Right atrium auricular region (tissue), 2 donors: ENCODE measurements at regions not wholly inside any gene's neighbourhood (a gene's known extent, or its start where the extent isn't known, plus 50 kb on each side); places are given as distances from the start of the nearest gene placed in this dataset.

Experiments
- DNase-seq: peaks from one replicate; pipeline ENCODE4 v3.0.0-alpha.2; 2019; ENCODE audit warnings: low spot score
- H3K27ac ChIP-seq, 2 donors: fragments of 200-600 bp; sonication (generic); 1 replicate in 1 of 2; 2 replicates in 1 of 2; pipeline ENCODE4 v1.5.1; 2016 to 2019
- H3K27me3 ChIP-seq, 2 donors: fragments of 200-600 bp; sonication (generic); one replicate each; pipeline versions ENCODE4 v1.5.1 to v1.6.0; 2017 to 2019
- H3K36me3 ChIP-seq: fragments of 200-600 bp; sonication (generic); one replicate; pipeline ENCODE4 v1.5.1; 2016
- H3K4me1 ChIP-seq, 2 donors: fragments of 200-600 bp; sonication (generic); one replicate each; pipeline versions ENCODE4 v1.5.1 to v1.6.0; 2017 to 2019
- H3K4me3 ChIP-seq, 2 donors: fragments of 200-600 bp; sonication (generic); 1 replicate in 1 of 2; 2 replicates in 1 of 2; pipeline ENCODE4 v1.5.1; 2017 to 2019; ENCODE audit warnings: mild to moderate bottlenecking in 1 of 2, moderate library complexity in 1 of 2
- H3K9me3 ChIP-seq, 2 donors: fragments of 200-600 bp; sonication (generic); one replicate each; pipeline ENCODE4 v1.5.1; 2019
- TF ChIP-seq, protein P1 (sequence below), 2 donors: fragments of 200-600 bp; sonication (generic); IDR thresholded peaks; one replicate each; pipeline ENCODE4 v1.5.1; 2019; ENCODE audit warnings: antibody characterized with exemption in 2 of 2

DNA sequence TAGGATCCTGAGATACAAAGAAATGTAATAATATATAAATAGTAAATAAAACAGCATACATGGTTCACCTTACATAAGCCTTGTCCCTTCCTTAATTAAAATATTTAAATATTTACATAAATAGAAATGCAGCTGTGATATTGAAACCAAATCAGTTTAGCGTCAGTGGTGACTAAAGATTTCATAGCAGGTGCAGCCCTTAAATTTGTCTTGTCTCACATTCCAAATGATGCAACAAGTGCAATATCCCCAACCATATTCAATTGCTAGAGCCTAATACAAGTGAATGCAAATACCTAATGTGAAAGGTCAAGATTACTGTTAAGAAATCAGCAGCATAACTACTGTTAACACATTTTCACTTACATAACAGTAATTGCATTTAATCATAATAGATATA lies 539.5 kb downstream of the NYAP2 start:
- TF ChIP-seq, protein P1, sequence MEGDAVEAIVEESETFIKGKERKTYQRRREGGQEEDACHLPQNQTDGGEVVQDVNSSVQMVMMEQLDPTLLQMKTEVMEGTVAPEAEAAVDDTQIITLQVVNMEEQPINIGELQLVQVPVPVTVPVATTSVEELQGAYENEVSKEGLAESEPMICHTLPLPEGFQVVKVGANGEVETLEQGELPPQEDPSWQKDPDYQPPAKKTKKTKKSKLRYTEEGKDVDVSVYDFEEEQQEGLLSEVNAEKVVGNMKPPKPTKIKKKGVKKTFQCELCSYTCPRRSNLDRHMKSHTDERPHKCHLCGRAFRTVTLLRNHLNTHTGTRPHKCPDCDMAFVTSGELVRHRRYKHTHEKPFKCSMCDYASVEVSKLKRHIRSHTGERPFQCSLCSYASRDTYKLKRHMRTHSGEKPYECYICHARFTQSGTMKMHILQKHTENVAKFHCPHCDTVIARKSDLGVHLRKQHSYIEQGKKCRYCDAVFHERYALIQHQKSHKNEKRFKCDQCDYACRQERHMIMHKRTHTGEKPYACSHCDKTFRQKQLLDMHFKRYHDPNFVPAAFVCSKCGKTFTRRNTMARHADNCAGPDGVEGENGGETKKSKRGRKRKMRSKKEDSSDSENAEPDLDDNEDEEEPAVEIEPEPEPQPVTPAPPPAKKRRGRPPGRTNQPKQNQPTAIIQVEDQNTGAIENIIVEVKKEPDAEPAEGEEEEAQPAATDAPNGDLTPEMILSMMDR (IDR thresholded peaks at IDR 0.05): no peak
- H3K27ac ChIP-seq: no peak overlapping the region

DNA sequence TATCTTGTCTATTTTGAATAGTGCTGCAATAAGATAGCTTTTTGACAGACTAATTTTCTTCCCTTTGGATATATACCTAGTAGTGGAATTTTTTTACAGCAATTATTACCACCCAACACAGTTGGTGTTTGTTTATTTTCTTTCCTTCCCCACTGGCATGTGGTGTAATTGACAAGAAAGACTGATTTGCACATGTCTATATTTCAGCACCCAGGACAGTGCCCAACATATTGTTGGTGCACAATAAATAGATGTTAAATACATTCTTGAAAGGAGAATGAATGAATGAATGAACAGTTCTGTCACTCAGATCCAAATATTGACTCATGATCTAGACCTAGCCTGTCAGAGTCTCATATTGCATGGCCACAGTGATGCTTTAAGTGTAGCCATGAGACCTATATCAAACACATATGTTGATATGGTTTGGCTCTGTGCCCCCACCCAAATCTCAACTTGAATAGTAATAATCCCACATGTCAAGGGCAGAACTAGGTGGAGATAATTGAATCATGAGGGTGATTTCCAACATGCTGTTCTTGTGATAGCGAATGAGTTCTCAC lies 538.2 kb downstream of the NYAP2 start:
- Histone ChIP-seq H3K27ac (no peak overlapping the region), H3K9me3 (no peaks in the 10 kb centered on the region), H3K27me3 (no peaks in the 10 kb centered on the region), H3K36me3 (no peaks in the 10 kb centered on the region), H3K4me3 (no peak overlapping the region), H3K4me1 (no peaks in the 10 kb centered on the region)
- DNase-seq: no peak
- TF ChIP-seq, protein P1 (IDR thresholded peaks at IDR 0.05): no peak

More for the DNA sequence above, 539.5 kb downstream of the NYAP2 start:
- Histone ChIP-seq H3K9me3 (no peaks in the 10 kb centered on the region), H3K27me3 (no peaks in the 10 kb centered on the region), H3K4me1 (no peaks in the 10 kb centered on the region), H3K4me3 (no peak overlapping the region), H3K36me3 (no peaks in the 10 kb centered on the region)
- DNase-seq: no peak

DNA sequence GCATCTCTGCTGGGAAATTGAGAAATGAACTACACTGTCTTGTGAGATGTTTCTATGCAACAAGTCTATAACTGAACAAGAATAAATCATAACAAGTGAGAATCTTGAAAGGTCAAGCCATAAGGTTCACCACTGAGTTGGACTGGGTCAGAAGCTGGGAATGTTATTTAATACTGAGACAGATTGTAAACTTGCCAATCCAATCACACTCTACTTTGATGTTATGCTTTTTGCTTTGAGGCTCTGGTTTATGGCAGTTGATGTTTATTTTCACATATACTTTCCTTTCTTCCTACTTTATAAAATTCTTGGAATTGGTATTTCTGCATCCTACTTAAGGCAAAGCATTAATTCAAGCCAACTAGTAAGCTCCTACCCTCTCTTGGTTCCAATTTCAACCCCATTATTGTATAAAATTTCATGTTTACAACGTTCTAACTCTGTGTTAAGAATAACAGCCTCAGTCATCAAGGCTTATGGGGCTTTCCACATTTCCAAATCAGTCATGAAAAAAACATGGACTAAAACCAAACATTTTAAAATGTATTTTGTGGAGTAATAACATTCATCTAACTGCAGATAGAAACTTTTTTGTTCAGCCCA lies 533.4 kb downstream of the NYAP2 start:
- no peak for DNase-seq
- no peaks in the 10 kb centered on the region for H3K4me1 ChIP-seq

DNA sequence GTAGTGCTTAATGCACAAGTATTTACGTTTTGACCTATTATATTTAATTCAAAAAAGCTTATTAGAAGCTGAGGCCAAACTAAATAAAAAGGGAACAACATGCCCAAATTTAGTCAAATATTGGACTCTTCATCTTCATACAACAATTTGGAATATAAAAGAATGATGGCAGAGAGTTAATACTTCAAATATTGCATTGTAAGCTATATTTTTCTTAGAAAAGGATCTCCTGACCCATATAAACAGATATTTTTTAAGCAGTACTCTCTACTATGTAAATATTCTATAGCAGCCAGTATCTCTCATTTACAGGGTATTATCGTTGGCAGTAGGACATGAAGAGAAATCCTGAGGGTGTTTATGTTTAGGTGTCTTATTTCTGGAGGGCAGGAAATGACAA lies 531.2 kb downstream of the NYAP2 start:
- Histone ChIP-seq H3K27ac (no peak overlapping the region), H3K9me3 (no peaks in the 10 kb centered on the region), H3K27me3 (no peaks in the 10 kb centered on the region), H3K36me3 (no peaks in the 10 kb centered on the region), H3K4me3 (no peak overlapping the region), H3K4me1 (no peaks in the 10 kb centered on the region)
- TF ChIP-seq, protein P1 (IDR thresholded peaks at IDR 0.05): no peak
- no peak for DNase-seq

More for the DNA sequence above, 533.4 kb downstream of the NYAP2 start:
- Histone ChIP-seq H3K27me3 (no peaks in the 10 kb centered on the region), H3K36me3 (no peaks in the 10 kb centered on the region), H3K27ac (no peak overlapping the region), H3K9me3 (no peaks in the 10 kb centered on the region), H3K4me3 (no peak overlapping the region)
- TF ChIP-seq, protein P1 (IDR thresholded peaks at IDR 0.05): no peak

DNA sequence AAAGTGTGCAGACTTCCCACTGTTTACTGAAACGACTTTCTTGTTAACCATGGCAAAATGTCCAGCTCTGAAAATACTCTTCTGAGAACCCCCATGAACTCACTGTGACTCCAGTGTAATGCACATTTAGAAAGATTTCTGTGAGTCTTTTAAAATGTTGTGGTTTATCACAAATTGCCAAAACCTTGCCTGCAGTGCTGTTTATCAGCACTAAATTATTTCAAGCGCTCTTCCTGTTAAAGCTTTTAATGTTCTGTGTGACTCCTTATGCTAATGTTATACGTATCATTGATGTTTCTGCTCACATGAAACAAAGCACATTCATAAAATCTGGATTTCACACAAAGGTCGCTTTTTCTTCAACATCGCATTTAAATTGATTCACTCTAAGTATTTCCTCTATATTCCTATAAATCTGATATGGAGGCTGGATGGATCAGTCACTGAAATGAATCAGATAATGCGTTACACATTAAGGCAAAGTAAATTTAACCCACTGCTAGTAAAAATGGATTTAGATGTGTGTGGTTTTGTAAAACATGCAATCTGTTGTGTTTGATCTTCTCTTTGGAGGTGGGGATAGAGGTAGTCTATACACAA lies 521.2 kb downstream of the NYAP2 start:
- Histone ChIP-seq H3K9me3 (peaks cover 0 to 12% of the 10 kb centered on the region in 2 donors), H3K4me3 (no peak overlapping the region), H3K27me3 (no peaks in the 10 kb centered on the region), H3K4me1 (no peaks in the 10 kb centered on the region), H3K27ac (no peak overlapping the region), H3K36me3 (no peaks in the 10 kb centered on the region)
- no peak for DNase-seq
- TF ChIP-seq, protein P1 (IDR thresholded peaks at IDR 0.05): no peak
